ENCODE measurements at regions not wholly inside any gene's neighbourhood (a gene's known extent, or its start where the extent isn't known, plus 50 kb on each side); places are given as distances from the start of the nearest gene placed in this dataset.

DNA sequence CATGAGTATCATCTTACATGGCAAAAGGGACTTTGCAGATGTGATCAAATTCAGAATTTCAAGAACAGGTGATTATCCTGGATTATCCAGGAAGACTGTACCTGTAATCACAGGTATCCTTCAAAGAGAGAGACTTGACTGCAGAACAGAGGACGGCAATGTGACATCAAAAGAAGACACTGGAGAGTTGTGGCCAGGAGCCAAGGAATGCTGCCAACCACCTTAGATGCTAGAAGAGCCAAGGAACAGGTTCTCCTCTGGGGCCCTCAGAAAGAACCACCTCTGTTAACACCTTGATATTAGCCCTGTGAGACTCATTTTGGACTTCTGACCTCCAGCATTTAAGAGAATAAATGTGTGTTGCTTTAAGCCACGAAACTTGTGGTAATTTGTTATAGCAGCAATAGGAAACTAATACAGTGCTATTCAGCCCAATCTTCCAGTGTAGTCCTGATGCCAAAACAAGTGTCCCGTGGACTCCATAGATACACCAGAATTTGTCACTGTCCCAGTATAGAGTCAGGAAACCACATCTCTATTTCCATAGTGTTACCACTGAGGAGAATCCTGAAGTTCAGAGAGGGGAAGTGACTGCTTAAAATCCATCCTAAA lies 330.6 kb upstream of the TLE3 start:
- no peak for TF ChIP-seq JUND (IDR thresholded peaks at IDR 0.05; ENCODE audit: low read depth)
- DNase-seq (ENCODE audit: low read depth in 1 of 2, low spot score in 1 of 2): peak in 1 of 2 experiments; percentile 40
- in situ Hi-C loops (cut with HindIII; ENCODE audit: low pct_unique_long_range_greater_than_20kb, low sequenced_read_pairs): no loop called here

GRCh38 chr15:70427167-70428120 lies 329.7 kb upstream of the TLE3 start:
- in situ Hi-C loops (cut with HindIII; ENCODE audit: low pct_unique_long_range_greater_than_20kb, low sequenced_read_pairs): no loop called here
- TF ChIP-seq JUND (IDR thresholded peaks at IDR 0.05; ENCODE audit: low read depth): no peak
- peak; percentile 43 to 90 for DNase-seq (ENCODE audit: low read depth in 1 of 2, low spot score in 1 of 2)

- in situ Hi-C loops (cut with HindIII; ENCODE audit: low pct_unique_long_range_greater_than_20kb, low sequenced_read_pairs): no loop called here
- no peak for TF ChIP-seq JUND (IDR thresholded peaks at IDR 0.05; ENCODE audit: low read depth)
- no peak for DNase-seq (ENCODE audit: low read depth in 1 of 2, low spot score in 1 of 2)
Observed at GRCh38 chr15:70426096-70426821, 328.5 kb upstream of the TLE3 start.

- TF ChIP-seq JUND (IDR thresholded peaks at IDR 0.05; ENCODE audit: low read depth): no peak
- DNase-seq (ENCODE audit: low read depth in 1 of 2, low spot score in 1 of 2): no peak
- in situ Hi-C loops (cut with HindIII; ENCODE audit: low pct_unique_long_range_greater_than_20kb, low sequenced_read_pairs): no loop called here
Observed at GRCh38 chr15:70424937-70425411, 327.3 kb upstream of the TLE3 start.

- TF ChIP-seq JUND (IDR thresholded peaks at IDR 0.05; ENCODE audit: low read depth): no peak
- in situ Hi-C loops (cut with HindIII; ENCODE audit: low pct_unique_long_range_greater_than_20kb, low sequenced_read_pairs): no loop called here
- DNase-seq (ENCODE audit: low read depth in 1 of 2, low spot score in 1 of 2): no peak
Observed at GRCh38 chr15:70423267-70423666, 325.6 kb upstream of the TLE3 start.

GRCh38 chr15:70422342-70422741 lies 324.6 kb upstream of the TLE3 start:
- in situ Hi-C loops (cut with HindIII; ENCODE audit: low pct_unique_long_range_greater_than_20kb, low sequenced_read_pairs): no loop called here
- no peak for DNase-seq (ENCODE audit: low read depth in 1 of 2, low spot score in 1 of 2)
- no peak for TF ChIP-seq JUND (IDR thresholded peaks at IDR 0.05; ENCODE audit: low read depth)

GRCh38 chr15:70420948-70421482 lies 323.3 kb upstream of the TLE3 start:
- in situ Hi-C loops (cut with HindIII; ENCODE audit: low pct_unique_long_range_greater_than_20kb, low sequenced_read_pairs): no loop called here
- TF ChIP-seq JUND (IDR thresholded peaks at IDR 0.05; ENCODE audit: low read depth): no peak
- DNase-seq (ENCODE audit: low read depth in 1 of 2, low spot score in 1 of 2): peak; percentile 31 to 39

DNA sequence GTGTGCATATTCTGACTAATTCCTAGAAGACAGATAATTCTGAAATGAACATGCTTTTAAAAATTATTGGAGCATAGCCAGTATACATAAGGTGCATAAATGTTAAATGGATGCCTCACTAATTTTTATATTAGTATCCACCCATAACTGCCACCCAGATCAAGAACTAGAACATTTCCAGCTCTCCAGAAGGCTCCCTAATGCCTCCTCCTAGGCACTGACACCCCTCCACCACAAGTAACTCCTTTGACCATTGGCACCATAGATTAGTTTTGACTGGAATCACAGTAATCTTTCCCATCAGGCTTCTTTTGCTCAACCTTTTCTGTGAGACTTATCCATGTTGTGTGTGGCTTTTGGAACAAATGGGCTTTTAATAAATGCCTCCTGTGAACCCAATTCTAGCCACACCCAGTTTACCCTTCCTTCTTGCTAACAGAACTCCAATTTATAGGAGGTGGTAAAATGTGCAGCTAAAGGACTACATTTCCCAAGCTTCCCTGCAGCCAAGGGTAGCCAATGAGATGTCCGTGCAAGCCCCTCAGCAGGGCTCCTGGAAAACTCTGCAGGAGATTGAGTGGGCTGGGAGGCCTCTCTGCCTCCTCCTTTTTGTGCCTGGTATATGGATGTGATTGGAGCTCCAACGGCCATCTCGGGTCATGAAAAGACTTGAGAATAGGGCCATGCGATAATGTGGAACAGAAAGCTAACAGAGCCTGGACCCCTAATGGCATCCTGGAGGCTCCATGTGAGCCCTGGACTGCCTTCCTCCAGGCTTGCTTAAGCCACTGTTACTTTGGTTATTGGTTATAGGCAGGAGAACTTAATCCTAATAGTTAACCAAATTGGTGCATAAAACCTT lies 322.6 kb upstream of the TLE3 start:
- in situ Hi-C loops (cut with HindIII; ENCODE audit: low pct_unique_long_range_greater_than_20kb, low sequenced_read_pairs): no loop called here
- no peak for DNase-seq (ENCODE audit: low read depth in 1 of 2, low spot score in 1 of 2)
- TF ChIP-seq JUND (IDR thresholded peaks at IDR 0.05; ENCODE audit: low read depth): no peak

DNA sequence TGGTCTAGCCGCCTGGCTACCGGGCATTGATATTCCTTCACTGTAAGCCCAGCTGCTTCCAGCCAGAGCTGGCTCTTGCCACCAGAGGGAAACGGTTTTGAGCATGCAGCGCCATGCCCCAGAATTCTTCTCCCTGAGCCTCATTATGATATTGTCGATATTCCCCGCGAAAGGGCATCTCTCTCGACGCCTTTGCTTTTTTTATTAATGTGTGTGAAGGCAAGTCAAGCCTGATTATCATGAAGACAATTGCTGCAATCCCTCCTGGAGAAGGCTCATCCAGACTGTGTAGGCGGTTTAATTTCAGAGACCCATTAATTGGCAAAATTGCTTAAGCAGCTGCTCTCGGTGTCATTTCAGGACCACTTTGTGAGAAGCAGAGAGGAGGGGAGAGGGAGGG lies 321.2 kb upstream of the TLE3 start:
- no peak for TF ChIP-seq JUND (IDR thresholded peaks at IDR 0.05; ENCODE audit: low read depth)
- no peak for DNase-seq (ENCODE audit: low read depth in 1 of 2, low spot score in 1 of 2)
- in situ Hi-C loops (cut with HindIII; ENCODE audit: low pct_unique_long_range_greater_than_20kb, low sequenced_read_pairs): no loop called here

DNA sequence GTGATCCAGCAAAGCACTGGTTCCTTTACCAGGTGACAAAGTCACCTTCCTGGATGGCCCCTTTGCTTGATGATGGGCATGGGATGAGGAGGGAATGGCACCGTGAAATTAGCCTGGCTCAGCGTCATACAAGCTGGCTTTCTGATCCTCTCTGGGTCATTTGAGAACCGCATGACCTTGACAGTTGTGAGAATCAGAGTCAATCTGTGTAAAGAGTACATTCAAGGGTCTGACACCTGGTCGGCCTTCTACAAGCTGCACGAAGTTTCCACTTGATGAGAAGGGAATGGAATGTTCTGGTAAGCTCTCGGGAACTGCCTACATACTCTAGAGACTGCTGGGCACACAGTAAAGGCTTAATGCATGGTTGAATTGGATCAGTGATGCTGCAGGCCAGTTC lies 319.8 kb upstream of the TLE3 start:
- TF ChIP-seq JUND (IDR thresholded peaks at IDR 0.05; ENCODE audit: low read depth): no peak
- in situ Hi-C loops (cut with HindIII; ENCODE audit: low pct_unique_long_range_greater_than_20kb, low sequenced_read_pairs): no loop called here
- DNase-seq (ENCODE audit: low read depth in 1 of 2, low spot score in 1 of 2): no peak

GRCh38 chr15:70416829-70417228 lies 319.1 kb upstream of the TLE3 start:
- DNase-seq (ENCODE audit: low read depth in 1 of 2, low spot score in 1 of 2): no peak
- in situ Hi-C loops (cut with HindIII; ENCODE audit: low pct_unique_long_range_greater_than_20kb, low sequenced_read_pairs): no loop called here
- no peak for TF ChIP-seq JUND (IDR thresholded peaks at IDR 0.05; ENCODE audit: low read depth)

GRCh38 chr15:70415398-70415797 lies 317.7 kb upstream of the TLE3 start:
- DNase-seq (ENCODE audit: low read depth in 1 of 2, low spot score in 1 of 2): no peak
- no peak for TF ChIP-seq JUND (IDR thresholded peaks at IDR 0.05; ENCODE audit: low read depth)
- in situ Hi-C loops (cut with HindIII; ENCODE audit: low pct_unique_long_range_greater_than_20kb, low sequenced_read_pairs): no loop called here
